Hematopoietic multipotent progenitor cell treated with erythropoietin and hydrocortisone succinate and interleukin-3 and kit ligand, for 4 days (in vitro differentiated cells): ENCODE measurements at regions not wholly inside any gene's neighbourhood (a gene's known extent, or its start where the extent isn't known, plus 50 kb on each side); places are given as distances from the start of the nearest gene placed in this dataset.
A peak's percentile ranks its signal among the peaks of the same experiment; 100 is the strongest.
"Not testable (repeated sequence)": the region's sequence is repeated elsewhere in the genome, so short reads cannot be mapped to it uniquely, and the experiment has no call there.

Experiments
- DNase-seq: peaks from one replicate; pipeline ENCODE4 v3.0.0-alpha.2; 2015

DNA sequence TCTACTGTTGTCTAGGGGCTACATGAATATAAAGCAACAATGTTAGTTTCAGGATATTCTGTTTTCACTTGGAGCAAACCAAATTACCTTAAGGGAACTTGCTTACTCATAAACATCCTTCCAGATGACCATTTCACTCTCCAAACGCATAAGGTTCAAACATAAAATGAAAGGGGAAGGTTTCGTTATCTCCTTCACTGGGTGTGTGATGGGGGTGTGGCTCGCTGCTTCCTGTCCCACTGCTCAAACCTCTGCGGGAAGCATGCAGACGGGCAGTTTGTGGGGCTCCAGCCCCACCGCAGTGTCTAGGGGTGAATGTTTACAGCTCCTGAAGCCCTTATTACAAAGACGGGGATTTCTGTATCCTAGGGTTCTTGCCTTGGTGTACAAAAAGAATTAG, 1310.9 kb upstream of the TMEFF2 start:
- no peak for DNase-seq

DNA sequence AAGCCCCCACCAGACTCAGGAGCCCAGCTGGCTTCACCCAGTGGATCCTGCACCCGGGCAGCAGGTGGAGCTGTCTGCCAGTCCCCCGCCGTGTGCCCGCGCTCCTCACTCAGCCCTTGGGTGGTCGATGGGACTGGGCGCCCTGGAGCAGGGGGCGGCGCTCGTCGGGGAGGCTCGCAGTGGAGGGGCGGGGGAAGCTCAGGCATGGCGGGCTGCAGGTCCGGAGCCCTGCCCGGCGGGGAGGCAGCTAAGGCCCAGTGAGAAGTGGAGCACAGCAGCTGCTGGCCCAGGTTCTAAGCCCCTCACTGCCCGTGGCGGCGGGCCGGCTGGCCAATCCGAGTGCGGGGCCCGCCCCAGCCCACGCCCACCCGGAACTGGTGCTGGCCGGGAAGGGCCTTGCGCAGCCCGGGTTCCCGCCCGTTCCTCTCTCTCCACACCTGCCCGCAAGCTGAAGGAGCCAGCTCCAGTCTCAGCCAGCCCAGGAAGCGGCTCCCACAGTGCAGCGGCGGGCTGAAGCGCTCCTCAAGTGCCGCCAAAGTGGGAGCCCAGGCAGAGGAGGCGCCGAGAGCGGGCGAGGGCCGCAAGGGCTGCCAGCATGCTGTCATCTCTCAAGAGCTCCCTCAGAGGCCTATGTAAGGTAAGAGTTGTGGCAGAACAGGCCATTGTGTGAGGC, 1307.8 kb upstream of the TMEFF2 start:
- no peak for DNase-seq

GRCh38 chr2:193496786-193497185, 1302.1 kb upstream of the TMEFF2 start:
- no peak for DNase-seq

DNA sequence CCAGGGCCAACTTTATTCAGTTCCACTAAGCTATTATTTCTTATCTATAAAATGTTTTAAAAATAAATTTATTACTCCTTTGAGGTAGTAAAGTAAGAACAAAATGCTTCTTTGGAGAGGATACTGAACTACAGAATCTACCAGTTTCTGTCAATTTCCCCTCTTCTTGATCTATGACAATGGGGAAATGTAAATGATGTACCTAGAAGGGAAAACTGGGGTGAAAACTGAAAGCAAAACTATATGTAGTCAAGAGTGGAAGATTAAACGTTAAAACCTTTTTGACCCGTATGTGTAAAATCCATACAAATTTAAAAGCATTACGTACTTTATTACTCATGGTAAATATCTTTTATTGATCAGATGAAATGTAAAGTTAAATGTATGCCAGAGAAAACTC, 1287.8 kb upstream of the TMEFF2 start:
- no peak for DNase-seq

- no peak for DNase-seq
Observed at GRCh38 chr2:193480187-193480586, 1285.5 kb upstream of the TMEFF2 start.

- peak; percentile 9 for DNase-seq
Observed at GRCh38 chr2:193476171-193476800, 1281.6 kb upstream of the TMEFF2 start.

- no peak for DNase-seq
Observed at GRCh38 chr2:193475038-193475437, 1280.3 kb upstream of the TMEFF2 start.

DNA sequence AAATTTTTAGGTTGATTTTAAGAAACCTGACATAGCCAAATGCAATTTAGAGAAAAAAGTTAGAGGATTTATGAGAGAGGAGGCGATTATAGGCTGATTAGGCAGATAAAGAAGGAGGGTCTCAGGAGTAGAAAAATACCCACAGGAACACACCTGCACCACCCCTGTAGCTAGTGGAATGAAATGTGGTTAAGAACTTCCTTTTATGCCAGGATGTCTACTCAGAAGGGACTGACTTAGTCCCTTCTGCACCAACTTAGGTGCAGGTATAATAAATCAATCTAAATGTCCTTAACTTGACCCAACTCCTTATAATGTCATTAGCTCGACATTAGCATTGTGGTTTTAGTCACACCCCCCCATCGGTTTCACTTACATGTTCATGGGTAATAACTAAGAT, 1274.5 kb upstream of the TMEFF2 start:
- DNase-seq, result no peak

DNA sequence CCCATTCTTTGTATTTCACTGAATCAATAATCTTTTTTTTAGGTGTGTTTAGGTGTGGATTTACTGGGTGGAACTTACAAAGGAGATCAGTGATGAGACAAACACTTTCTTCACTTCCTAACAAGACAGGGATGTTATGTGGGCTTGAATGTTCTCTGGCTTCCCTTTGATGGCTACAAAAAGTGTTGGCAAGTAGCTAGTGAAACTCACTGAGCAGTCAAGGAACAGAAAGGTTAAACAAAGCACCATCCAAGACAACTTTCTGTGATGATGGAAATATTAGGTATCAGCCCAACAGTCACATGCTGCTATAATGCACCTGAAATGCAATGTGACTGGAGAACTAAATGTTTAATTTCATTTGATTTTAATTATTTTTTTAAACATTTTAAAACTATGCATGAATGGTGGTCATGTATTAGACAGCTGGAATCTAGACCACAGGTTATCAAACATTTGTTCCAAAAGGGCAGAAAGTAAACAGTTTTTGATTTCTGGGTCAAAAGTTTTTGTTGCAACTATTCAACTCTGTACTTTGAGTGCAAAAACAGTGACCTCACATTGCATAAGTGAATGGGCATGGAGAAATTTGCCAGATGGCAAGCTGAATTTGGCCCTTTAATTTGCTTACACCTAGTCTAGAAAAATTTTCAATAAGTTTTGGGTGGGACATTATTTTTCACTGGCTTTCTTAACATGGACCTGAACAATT, 1272.7 kb upstream of the TMEFF2 start:
- DNase-seq, result no peak

DNA sequence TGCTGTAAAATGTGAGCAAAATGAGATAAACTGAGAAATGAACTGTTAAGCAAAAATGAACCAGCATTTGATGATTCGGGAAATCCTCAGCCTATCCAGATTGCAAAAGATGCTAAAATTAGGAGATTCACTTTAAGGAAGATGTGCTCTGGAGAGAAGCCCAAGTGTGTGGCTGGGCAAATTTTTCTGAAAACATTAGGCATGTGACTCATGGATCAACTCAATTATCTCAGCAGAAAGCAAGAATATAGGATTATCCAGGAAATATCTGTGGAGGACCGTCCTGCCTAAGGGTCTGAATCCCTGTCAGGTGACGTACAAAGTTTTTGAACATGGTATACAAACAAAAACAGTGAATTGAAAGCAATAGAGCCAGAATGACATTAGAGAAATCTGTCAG, 1268.3 kb upstream of the TMEFF2 start:
- no peak for DNase-seq

GRCh38 chr2:193462411-193462810, 1267.7 kb upstream of the TMEFF2 start:
- DNase-seq, result no peak

GRCh38 chr2:193461431-193461934, 1266.8 kb upstream of the TMEFF2 start:
- no peak for DNase-seq

GRCh38 chr2:193446967-193447366, 1252.2 kb upstream of the TMEFF2 start:
- no peak for DNase-seq

DNA sequence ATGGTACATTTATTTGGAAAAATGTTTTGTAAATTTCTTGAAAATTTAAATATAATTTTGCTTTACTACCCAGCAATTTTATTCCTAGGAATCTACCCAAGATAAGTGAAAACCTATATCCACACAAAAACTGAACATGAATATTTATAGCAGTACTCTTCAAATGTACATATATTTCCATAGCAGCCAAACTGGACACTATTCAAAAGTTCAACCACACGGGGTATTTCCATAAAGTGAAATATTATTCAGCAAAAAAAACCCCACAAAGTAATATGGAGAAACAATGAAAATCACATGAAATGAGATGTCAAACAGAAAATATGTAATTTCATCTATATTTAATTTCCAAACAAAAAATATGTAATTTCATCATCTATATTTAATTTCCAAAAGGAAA, 1247.6 kb upstream of the TMEFF2 start:
- DNase-seq, result no peak

DNA sequence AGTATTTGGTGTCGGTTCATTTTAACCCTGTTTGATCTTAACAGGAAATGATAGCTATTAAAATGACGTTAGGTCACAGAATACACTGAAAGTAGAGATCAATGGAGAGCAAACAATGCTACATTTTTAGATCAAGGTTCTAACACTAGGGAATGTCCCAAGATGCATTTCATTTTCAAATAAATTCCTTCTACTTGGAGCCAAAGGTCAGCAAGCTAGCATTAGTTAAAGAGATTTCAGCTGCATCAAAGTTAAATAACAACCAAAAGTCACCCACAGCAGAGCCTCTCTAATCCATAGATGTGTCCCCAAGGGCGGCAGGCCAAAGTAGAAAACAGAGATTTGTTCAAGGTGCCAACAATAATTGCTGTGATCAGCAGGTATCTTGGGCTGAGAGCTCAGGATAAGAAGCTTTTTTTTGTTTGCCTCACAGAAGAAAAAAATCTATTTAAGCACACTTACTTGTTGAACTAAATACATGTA, 1233.6 kb upstream of the TMEFF2 start:
- no peak for DNase-seq

DNA sequence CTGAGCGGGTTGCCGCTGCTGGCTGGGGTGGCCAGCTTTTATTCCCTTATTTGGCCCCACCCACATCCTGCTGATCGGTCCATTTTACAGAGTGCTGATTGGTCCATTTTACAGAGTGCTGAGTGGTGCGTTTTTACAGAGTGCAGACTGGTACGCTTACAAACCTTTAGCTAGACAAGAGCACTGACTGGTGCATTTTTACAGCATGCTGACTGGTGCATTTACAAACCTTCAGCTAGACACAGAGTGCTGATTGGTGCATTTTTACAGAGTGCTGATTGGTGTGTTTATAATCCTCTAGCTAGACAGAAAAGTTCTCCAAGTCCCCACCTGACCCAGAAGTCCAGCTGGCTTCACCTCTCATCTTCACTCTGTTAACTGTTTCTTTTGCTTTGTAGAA, 1217.6 kb upstream of the TMEFF2 start:
- not testable (repeated sequence) for DNase-seq

DNA sequence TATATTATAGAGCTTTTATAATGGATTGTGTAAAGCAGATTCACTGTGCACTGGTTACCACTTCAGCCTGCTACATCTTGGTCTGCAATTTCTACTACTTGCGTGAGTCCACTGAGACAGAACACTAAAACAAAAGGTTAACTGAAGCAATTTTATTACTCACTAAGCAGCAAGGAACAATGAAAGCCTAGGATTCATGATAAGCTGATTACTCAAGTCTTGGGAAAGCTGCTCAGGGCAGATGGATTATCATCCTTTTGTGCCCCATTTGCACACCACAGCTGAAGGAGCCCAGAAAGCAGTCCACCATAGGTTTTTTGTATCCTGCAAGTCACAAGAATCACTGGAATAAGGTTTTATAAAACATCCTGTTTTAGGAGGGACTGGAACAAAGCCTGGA, 1215.2 kb upstream of the TMEFF2 start:
- DNase-seq, result no peak

DNA sequence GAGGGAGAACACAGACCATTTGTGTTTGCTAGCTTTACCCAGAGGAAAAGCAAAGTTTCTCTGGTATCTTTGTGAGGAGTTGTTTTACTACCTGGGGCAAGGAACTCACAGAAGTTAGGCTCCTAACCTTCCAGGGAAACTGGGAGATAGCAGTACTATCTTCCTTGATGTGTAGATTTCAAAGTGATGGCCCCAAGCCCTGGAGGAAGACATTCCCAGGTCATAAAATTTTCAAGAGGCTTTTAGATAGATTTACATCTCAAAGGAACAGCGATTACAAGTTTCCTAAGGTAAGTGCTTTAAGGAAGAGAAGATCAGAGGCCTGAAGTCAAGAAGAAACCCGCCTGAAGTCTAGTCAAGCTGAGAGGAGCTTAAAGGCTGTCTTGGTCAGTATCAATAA, 1187.8 kb upstream of the TMEFF2 start:
- DNase-seq, result no peak

DNA sequence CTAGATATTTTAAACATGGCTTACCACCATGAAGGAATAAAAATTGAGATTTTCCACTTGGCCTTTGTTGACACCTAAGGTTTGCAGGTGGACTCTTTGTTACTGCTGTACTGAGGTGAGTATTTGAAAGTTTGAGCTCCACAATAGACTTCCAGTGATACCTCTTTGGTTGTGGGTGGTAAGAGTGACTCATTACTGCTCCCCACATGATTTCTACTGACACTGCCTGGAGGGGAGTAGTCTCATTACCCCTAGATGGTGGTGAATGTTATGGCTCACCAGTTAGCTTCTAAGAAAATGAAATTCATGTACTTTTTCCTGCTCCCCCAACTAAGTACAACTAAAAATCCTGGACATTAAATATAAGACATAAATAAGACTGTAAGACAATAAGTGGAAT, 1183.1 kb upstream of the TMEFF2 start:
- no peak for DNase-seq

DNA sequence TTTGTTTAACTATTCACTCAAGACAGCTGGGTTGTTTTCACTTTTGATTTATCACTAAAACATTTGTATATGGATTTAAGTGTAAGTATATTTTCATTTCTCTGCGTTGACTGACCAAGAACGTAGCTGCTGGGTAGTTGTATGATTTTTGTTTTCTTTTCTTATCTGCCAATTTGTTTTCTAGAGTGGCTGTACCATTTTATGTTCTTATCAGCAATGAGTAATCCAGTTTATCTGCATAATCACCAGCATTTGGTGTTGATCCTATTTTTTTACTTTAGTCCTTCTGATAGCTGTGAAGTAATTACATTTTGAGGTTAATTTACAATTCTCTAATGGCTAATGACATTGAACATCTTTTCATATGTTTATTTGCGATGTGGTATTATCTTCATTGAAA, 1178.4 kb upstream of the TMEFF2 start:
- DNase-seq, result no peak

- no peak for DNase-seq
Observed at GRCh38 chr2:193371200-193371599, 1176.5 kb upstream of the TMEFF2 start.

DNA sequence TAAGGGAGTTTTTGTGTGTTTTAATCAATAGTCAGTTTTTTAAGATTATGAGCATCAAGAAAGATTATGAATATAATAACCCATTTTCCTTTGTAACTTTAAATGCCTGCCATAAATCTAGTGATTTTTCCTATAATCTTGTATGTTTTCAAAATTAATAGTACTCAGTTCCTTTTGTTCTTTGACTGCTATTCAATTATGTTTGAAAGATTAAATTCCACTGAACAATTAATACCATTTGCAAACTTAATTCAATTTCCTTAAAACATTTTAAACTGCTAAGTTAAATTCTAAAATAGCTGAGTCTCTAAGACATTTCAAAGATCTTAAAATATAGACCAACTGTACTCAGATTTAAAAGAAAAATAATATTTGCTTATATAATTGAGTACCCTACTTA, 1173.9 kb upstream of the TMEFF2 start:
- no peak for DNase-seq

- DNase-seq, result no peak
Observed at GRCh38 chr2:193357508-193357907, 1162.8 kb upstream of the TMEFF2 start.

DNA sequence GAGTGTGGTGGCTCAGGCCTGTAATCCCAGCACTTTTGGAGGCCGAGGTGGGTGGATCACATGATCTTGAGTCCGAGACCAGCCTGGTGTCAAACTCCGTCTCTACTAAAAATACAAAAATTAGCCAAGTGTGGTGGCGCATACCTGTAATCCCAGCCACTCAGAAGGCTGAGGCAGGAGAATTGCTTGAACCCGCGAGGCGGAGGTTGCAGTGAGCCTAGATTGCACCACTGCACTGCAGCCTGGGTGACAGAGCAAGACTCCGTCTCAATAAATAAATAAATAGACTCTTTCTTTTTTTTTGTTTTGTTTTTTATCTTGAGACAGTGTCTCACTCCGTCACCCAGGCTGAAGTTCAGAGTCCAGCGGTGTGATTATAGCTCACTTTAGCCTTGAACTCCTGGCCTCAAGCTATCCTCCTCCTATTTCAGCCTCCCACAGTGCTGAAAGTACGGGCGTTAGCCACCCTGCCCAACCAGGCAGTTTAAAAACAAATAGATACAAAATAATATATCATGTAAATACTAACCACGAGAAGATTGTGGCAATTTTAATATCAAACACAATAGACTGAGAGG, 1158.0 kb upstream of the TMEFF2 start:
- DNase-seq, result not testable (repeated sequence)
